GM12878 (cell line): ENCODE measurements at regions not wholly inside any gene's neighbourhood (a gene's known extent, or its start where the extent isn't known, plus 50 kb on each side); places are given as distances from the start of the nearest gene placed in this dataset.

ENCODE experiments used
- ATAC-seq: fragments of 200-7000 bp; cut with Tn5 transposase; 3 replicates; pipeline ENCODE4 v1.9.1; 2020; ENCODE audit warnings: mild to moderate bottlenecking, moderate library complexity
- BruUV-seq: library from RNA; stranded (reverse); fragments of 400-500 nt; replicated peaks from 2 replicates; lab custom pipeline; 2021; lab: Mats Ljungman, UMichigan
- CTCF ChIA-PET: fragments of 300-600 bp; sonication (Branson Sonifier 250); formaldehyde crosslinking; extraction: SDS; loops from one replicate; lab custom pipeline; 2021; ENCODE audit warnings: inconsistent platforms; lab: Yijun Ruan, JAX
- POLR2A ChIA-PET: fragments of 350-600 bp; formaldehyde crosslinking; extraction: SDS; loops from one replicate; lab custom pipeline; 2021; ENCODE audit warnings: inconsistent platforms; lab: Charles Lee
- RAD21 ChIA-PET: fragments of 300-600 bp; sonication (Branson Sonifier 250); formaldehyde crosslinking; loops from one replicate; lab custom pipeline; 2023; ENCODE audit warnings: antibody characterized with exemption; ENCODE audit not compliant: unreplicated experiment; lab: Charles Lee
- SMC1A ChIA-PET: fragments of 300-600 bp; sonication (Branson Sonifier 250); formaldehyde crosslinking; loops from one replicate; lab custom pipeline; 2023; ENCODE audit not compliant: unreplicated experiment, uncharacterized antibody; lab: Charles Lee
- DNase-seq: peaks from one replicate; pipeline ENCODE4 v3.0.0-alpha.2; 2011; ENCODE audit warnings: low read depth, low spot score
- FAIRE-seq: peaks from 3 replicates; lab custom pipeline; 2011; peaks lifted over from hg19 to GRCh38; lab: Jason Lieb, UNC
- H2AFZ ChIP-seq: 2 replicates; pipeline ENCODE4 v1.6.0; 2011; ENCODE audit warnings: low read depth, low read length, control low read depth; ENCODE audit not compliant: control insufficient read depth
- H3K27ac ChIP-seq: 2 replicates; pipeline ENCODE4 v1.5.1; 2011; ENCODE audit warnings: control low read depth; ENCODE audit not compliant: control insufficient read depth, insufficient read depth
- H3K27me3 ChIP-seq, 2 experiments: replicated peaks in 1 of 2; 2 replicates each; pipeline versions ENCODE4 v1.6.0 to v1.6.1; 2011; ENCODE audit warnings: low read length in 1 of 2; ENCODE audit not compliant: control insufficient read depth in 2 of 2, insufficient read depth in 2 of 2
- H3K36me3 ChIP-seq, 2 experiments: 2 replicates each; pipeline ENCODE4 v1.5.1; 2011; ENCODE audit warnings: low read length in 1 of 2; ENCODE audit not compliant: control insufficient read depth in 2 of 2, insufficient read depth in 2 of 2
- H3K4me1 ChIP-seq: 2 replicates; pipeline ENCODE4 v1.6.1; 2011; ENCODE audit warnings: mild to moderate bottlenecking, low read length, moderate library complexity, mixed read lengths; ENCODE audit not compliant: control insufficient read depth, insufficient read depth
- H3K4me2 ChIP-seq: 2 replicates; pipeline ENCODE4 v1.6.0; 2011; ENCODE audit warnings: control low read depth; ENCODE audit not compliant: control insufficient read depth, insufficient read depth
- H3K4me3 ChIP-seq: fragments of 200-600 bp; sonication (generic); 2 replicates; pipeline ENCODE4 v1.5.1; 2016
- H3K79me2 ChIP-seq: 2 replicates; pipeline ENCODE4 v1.6.0; 2011; ENCODE audit warnings: low read length; ENCODE audit not compliant: control insufficient read depth, insufficient read depth
- H3K9ac ChIP-seq: 2 replicates; pipeline ENCODE4 v1.8.0; 2011; ENCODE audit warnings: low read length, control low read depth, mixed read lengths; ENCODE audit not compliant: control insufficient read depth, insufficient read depth
- H3K9me3 ChIP-seq: replicated peaks from 3 replicates; pipeline ENCODE4 v1.5.1; 2011; ENCODE audit warnings: mild to moderate bottlenecking, low read length; ENCODE audit not compliant: control insufficient read depth, insufficient read depth
- H4K20me1 ChIP-seq: 2 replicates; pipeline ENCODE4 v1.6.0; 2011; ENCODE audit not compliant: control insufficient read depth, insufficient read depth
- CHD1 ChIP-seq: IDR thresholded peaks from 2 replicates; pipeline ENCODE4 v1.6.1; 2012; ENCODE audit warnings: low read depth, low read length, improper control_type of control experiment
- CHD4 ChIP-seq: fragments of 200-600 bp; sonication (generic); IDR thresholded peaks from 2 replicates; pipeline ENCODE4 v1.6.1; 2016; ENCODE audit warnings: mild to moderate bottlenecking
- EGR1 ChIP-seq, 2 experiments: IDR thresholded peaks; 1 replicate in 1 of 2; 2 replicates in 1 of 2; pipeline ENCODE4 v1.6.1; 2011 to 2012; ENCODE audit warnings: low read depth in 2 of 2, low read length in 2 of 2, borderline replicate concordance in 1 of 2, mild to moderate bottlenecking in 1 of 2, moderate library complexity in 1 of 2
- PAX5 ChIP-seq: IDR thresholded peaks from 2 replicates; pipeline ENCODE4 v1.6.1; 2011; ENCODE audit warnings: low read depth, low read length, borderline replicate concordance
- POLR2AphosphoS2 ChIP-seq: IDR thresholded peaks from 2 replicates; pipeline ENCODE4 v1.6.1; 2011; ENCODE audit warnings: low read depth, mild to moderate bottlenecking, low read length, improper control_type of control experiment, moderate library complexity
- SMARCA5 ChIP-seq: fragments of 450-650 bp; IDR thresholded peaks from 2 replicates; pipeline ENCODE4 v1.6.1; 2017; ENCODE audit warnings: mild to moderate bottlenecking
- TAF1 ChIP-seq: IDR thresholded peaks from 2 replicates; pipeline ENCODE4 v1.6.1; 2011; ENCODE audit warnings: mild to moderate bottlenecking, low read depth, low read length, borderline replicate concordance
- WRNIP1 ChIP-seq: IDR thresholded peaks from 2 replicates; pipeline ENCODE4 v1.6.1; 2011; ENCODE audit warnings: low read depth, low read length, improper control_type of control experiment, borderline replicate concordance
- YY1 ChIP-seq: IDR thresholded peaks from 2 replicates; pipeline ENCODE4 v1.6.1; 2011; ENCODE audit warnings: low read depth, mild to moderate bottlenecking, low read length
- ZNF217 ChIP-seq: fragments of 450-650 bp; IDR thresholded peaks from 2 replicates; pipeline ENCODE4 v1.6.1; 2017; ENCODE audit warnings: antibody characterized with exemption, mild to moderate bottlenecking
- WGBS: methylation state at CpG from one replicate; pipeline ENCODE4 v1.1.6; 2016; ENCODE audit warnings: low lambda C conversion rate; ENCODE audit not compliant: insufficient replicate concordance, insufficient coverage; ENCODE audit errors: missing lambda C conversion rate; 5-methylcytosine and 5-hydroxymethylcytosine counted together
- in situ Hi-C: fragments of 300-500 bp; cut with MboI; formaldehyde crosslinking; loops from 9 replicates; pipeline ENCODE4 v1.14.3; 2018; ENCODE audit warnings: mixed read lengths
- intact Hi-C: fragments of 100-400 bp; cut with micrococcal nuclease; formaldehyde crosslinking; loops from one replicate; pipeline ENCODE4 v1.14.2; 2022; ENCODE audit not compliant: unreplicated experiment
- TF ChIP-seq, protein P1 (sequence below): fragments of 450-650 bp; IDR thresholded peaks from 2 replicates; pipeline ENCODE4 v1.6.1; 2018; ENCODE audit warnings: mild to moderate bottlenecking, low read depth, moderate library complexity; ENCODE audit not compliant: partially characterized antibody
- TF ChIP-seq, protein P2 (sequence below): fragments of 450-650 bp; IDR thresholded peaks from 2 replicates; pipeline ENCODE4 v1.6.1; 2016; ENCODE audit warnings: mild to moderate bottlenecking

DNA sequence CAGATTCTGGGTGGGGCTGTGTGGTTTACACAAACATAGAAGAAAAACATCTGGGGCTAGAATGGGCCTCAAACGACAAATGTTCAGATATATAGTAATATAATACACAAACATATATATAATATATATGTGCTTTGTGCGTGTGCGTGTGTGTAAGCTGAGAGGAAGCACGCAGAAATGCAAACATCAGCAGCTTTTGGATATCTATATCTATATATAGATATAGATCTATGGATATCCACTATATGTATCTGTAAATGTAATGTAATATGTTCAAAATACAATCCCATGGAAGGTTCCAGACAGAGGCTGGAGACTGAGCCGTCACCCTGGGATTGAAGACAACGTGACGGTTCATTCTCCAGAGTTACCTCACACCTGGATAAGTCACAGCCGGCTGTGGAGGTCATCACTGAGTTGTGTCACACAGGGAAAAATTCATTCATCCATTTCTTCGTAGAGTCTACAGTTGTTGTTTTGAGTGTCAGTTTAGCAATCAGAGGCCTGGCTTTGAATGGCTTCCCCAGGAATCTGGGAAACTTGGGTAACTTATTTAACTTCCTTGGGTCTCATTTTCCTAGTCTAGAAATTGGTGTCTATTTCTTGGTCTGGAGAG, 123.0 kb upstream of the CPEB4 start:
- SMC1A ChIA-PET: interaction anchor here (0.8 to 1.5 kb wide), 5 partner anchors 11 to 150 kb away, joined by 3 to 6 read pairs (median 3); no protein-coding TSS in a partner anchor
- Histone ChIP-seq H3K4me3 (no peak overlapping the region), H3K9me3 (no peaks in the 10 kb centered on the region), H3K36me3 (no peaks in the 10 kb centered on the region), H3K27ac (no peak overlapping the region), H3K27me3 (no peaks in the 10 kb centered on the region), H3K79me2 (no peaks in the 10 kb centered on the region), H3K9ac (no peak overlapping the region), H3K4me1 (peaks cover 3% of the 10 kb centered on the region; the same call in 1 of the 2 replicates), H4K20me1 (no peaks in the 10 kb centered on the region), H3K4me2 (no peak overlapping the region), H2AFZ (no peak overlapping the region)
- FAIRE-seq: no peak
- CTCF ChIA-PET: interaction anchor here (1.3 kb wide), 1 partner anchor 22 kb away, joined by 5 read pairs; no protein-coding TSS in a partner anchor
- POLR2A ChIA-PET: interaction anchor here (0.8 to 2.0 kb wide), 2 partner anchors 15 to 23 kb away, joined by 4 to 6 read pairs; no protein-coding TSS in a partner anchor
- RAD21 ChIA-PET: interaction anchor here (1.5 kb wide), 1 partner anchor 22 kb away, joined by 5 read pairs; no protein-coding TSS in a partner anchor
- no peak for ATAC-seq
- over 99% methylated on average over 9 of the region's 9 CpGs for WGBS
- BruUV-seq: no TSS peak
- intact Hi-C loops (no loop called here), in situ Hi-C loops (no loop called here)
- no peak for DNase-seq
- no peak for TF ChIP-seq EGR1 (IDR thresholded peaks at IDR 0.05; ENCODE audit: borderline replicate concordance in 1 of 2, low read depth in 2 of 2, low read length in 2 of 2)

DNA sequence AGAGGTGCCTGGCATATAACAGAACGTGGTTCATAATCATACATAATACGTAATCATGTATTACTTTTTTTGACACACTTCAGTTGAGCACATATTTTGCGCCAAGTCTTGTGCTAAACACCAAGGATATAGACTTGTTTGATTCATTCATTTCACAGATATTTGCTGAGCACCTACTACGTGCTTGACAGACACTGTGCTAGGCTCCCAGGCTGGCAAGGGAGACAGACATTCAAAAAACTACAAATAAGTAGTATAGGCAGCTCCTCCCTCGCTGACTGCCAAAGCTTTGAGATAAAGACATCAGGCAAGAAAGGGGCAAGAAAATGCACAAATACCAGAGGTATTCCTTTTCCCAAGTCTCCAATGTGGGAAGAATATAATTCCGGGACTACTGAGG, 122.5 kb upstream of the CPEB4 start:
- Histone ChIP-seq H4K20me1 (no peaks in the 10 kb centered on the region), H3K27me3 (no peaks in the 10 kb centered on the region), H3K9me3 (no peaks in the 10 kb centered on the region), H3K9ac (no peak overlapping the region), H3K4me1 (peaks cover 3% of the 10 kb centered on the region; the same call in 1 of the 2 replicates), H3K4me3 (no peak overlapping the region), H3K79me2 (no peaks in the 10 kb centered on the region), H2AFZ (no peak overlapping the region), H3K4me2 (no peak overlapping the region), H3K36me3 (no peaks in the 10 kb centered on the region), H3K27ac (no peak overlapping the region)
- intact Hi-C loops (no loop called here), in situ Hi-C loops (no loop called here)
- DNase-seq: no peak
- RAD21 ChIA-PET: interaction anchor here (0.8 to 1.5 kb wide), 2 partner anchors 21 to 160 kb away, joined by 3 to 5 read pairs; no protein-coding TSS in a partner anchor
- POLR2A ChIA-PET: interaction anchor here (2.0 kb wide), 1 partner anchor 14 kb away, joined by 6 read pairs; no protein-coding TSS in a partner anchor
- WGBS: 59% methylated on average over 6 of the region's 6 CpGs
- BruUV-seq: no TSS peak
- no peak for ATAC-seq
- FAIRE-seq: no peak
- SMC1A ChIA-PET: interaction anchor here (1.2 to 1.5 kb wide), 2 partner anchors 20 to 21 kb away, joined by 3 to 6 read pairs; no protein-coding TSS in a partner anchor
- CTCF ChIA-PET: interaction anchor here (0.8 kb wide), 1 partner anchor 136 kb away, joined by 3 read pairs; no protein-coding TSS in a partner anchor
- TF ChIP-seq WRNIP1 (no peak), SMARCA5 (no peak), CHD1 (no peak), TAF1 (no peak), EGR1 (IDR thresholded peaks at IDR 0.05; ENCODE audit: borderline replicate concordance in 1 of 2, low read depth in 2 of 2, low read length in 2 of 2) (no peak), CHD4 (no peak), YY1 (no peak), ZNF217 (no peak), PAX5 (no peak), POLR2AphosphoS2 (no peak)
- TF ChIP-seq, protein P1, sequence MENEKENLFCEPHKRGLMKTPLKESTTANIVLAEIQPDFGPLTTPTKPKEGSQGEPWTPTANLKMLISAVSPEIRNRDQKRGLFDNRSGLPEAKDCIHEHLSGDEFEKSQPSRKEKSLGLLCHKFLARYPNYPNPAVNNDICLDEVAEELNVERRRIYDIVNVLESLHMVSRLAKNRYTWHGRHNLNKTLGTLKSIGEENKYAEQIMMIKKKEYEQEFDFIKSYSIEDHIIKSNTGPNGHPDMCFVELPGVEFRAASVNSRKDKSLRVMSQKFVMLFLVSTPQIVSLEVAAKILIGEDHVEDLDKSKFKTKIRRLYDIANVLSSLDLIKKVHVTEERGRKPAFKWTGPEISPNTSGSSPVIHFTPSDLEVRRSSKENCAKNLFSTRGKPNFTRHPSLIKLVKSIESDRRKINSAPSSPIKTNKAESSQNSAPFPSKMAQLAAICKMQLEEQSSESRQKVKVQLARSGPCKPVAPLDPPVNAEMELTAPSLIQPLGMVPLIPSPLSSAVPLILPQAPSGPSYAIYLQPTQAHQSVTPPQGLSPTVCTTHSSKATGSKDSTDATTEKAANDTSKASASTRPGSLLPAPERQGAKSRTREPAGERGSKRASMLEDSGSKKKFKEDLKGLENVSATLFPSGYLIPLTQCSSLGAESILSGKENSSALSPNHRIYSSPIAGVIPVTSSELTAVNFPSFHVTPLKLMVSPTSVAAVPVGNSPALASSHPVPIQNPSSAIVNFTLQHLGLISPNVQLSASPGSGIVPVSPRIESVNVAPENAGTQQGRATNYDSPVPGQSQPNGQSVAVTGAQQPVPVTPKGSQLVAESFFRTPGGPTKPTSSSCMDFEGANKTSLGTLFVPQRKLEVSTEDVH: no peak
- TF ChIP-seq, protein P2, sequence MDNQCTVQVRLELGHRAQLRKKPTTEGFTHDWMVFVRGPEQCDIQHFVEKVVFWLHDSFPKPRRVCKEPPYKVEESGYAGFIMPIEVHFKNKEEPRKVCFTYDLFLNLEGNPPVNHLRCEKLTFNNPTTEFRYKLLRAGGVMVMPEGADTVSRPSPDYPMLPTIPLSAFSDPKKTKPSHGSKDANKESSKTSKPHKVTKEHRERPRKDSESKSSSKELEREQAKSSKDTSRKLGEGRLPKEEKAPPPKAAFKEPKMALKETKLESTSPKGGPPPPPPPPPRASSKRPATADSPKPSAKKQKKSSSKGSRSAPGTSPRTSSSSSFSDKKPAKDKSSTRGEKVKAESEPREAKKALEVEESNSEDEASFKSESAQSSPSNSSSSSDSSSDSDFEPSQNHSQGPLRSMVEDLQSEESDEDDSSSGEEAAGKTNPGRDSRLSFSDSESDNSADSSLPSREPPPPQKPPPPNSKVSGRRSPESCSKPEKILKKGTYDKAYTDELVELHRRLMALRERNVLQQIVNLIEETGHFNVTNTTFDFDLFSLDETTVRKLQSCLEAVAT: no peak
